ENCODE measurements at regions not wholly inside any gene's neighbourhood (a gene's known extent, or its start where the extent isn't known, plus 50 kb on each side); places are given as distances from the start of the nearest gene placed in this dataset.

GRCh38 chr2:239580199-239580527 is 179.3 kb upstream of the HDAC4 start:
- no peak for DNase-seq

DNA sequence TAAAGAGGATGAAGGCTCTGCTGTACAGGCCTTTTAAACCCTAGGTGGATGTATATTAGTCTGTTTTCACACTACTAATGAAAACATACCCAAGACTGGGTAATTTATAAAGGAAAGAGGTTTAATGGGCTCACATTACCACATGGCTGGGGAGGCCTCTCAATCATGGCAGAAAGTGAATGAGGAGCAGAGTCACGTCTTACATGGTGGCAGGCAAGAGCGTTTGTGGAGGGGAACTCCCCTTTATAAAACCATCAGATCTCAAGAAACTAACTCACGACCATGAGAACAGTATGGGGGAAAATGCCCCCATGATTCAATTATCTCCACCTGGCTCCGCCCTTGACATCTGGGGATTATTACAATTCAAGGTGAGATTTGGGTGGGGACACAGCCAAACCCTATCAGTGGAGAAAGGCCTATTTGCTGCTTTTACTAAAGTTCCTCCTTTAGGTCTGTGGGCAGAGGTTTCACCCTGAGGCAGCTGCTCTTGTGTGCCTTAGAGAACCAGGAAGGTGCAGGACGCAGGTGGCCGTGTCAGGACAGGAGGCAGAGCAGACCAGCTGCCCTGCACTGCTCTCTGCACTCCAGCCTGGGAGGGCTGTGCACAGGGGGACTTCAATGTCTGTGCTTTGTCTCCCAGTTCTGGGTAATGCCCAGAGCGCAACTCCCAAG is 178.8 kb upstream of the HDAC4 start:
- no peak for DNase-seq

DNA sequence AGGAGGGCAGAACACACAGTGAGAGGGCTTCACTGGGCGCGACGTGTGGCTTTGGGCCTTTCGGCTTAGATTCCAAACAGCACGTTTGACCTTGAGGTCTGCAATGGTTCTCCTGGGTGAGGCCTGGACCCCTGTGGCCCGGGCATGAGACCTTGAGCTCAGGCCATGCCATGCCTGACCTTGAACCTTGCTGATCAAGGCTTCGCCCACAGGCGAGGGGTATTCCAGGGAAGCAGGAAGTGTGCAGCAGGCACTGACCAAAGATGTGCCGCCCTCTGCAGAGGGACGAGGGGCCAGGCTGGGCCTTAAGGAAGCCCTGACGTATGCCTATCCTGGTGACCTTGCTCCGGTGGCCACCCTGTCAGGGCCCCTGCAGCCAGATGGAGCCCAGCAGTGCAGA is 178.3 kb upstream of the HDAC4 start:
- DNase-seq, result no peak

GRCh38 chr2:239578381-239578780 is 177.6 kb upstream of the HDAC4 start:
- no peak for DNase-seq

- no peak for DNase-seq
Observed at GRCh38 chr2:239577935-239578334, 177.1 kb upstream of the HDAC4 start.

DNA sequence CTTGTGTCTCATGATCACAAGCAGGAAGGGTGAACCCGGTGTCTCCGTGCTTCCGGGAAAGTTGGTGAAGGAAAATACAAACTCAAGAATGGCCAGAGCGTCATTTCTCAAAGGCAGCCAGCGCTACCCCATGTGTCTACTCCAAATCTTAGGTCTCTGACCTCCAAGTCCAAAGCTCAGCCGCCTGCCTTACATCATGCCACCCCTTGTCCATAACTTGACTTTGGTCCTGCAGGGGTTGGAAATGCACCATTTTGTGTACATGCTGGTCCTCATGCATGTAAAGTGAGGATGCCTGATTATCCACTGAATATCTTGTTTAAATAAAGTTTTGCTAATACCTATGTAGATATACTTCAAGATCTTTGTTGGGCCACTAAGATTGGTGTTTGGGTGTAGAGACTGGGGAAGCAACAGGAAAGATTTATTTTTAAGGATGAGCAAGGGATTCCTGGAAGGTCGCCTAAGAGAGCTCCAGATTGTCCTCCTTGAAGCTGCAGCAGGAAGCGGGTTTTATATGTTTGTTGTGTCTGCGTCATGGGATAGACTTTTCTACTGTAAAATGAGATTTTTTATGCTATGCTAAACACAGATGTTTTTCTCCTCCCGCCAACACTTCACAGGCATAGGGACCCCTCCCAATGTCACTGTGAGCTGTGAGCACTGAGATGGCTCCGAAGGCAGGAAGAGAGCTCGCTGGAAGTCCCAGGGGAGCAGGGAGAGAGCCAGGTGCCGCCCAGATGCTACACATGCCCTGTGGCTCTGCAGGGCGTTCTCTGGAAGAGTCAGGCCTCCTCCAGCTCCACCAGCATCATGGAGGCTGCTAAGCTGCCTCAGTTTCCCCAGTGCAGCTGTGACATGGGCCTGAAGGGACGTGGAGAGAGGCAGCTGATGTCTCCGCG is 176.2 kb upstream of the HDAC4 start:
- DNase-seq, result no peak

GRCh38 chr2:239575931-239576445 is 175.2 kb upstream of the HDAC4 start:
- DNase-seq, result no peak

GRCh38 chr2:239574434-239575156 is 173.8 kb upstream of the HDAC4 start:
- peak; percentile 49 for DNase-seq

DNA sequence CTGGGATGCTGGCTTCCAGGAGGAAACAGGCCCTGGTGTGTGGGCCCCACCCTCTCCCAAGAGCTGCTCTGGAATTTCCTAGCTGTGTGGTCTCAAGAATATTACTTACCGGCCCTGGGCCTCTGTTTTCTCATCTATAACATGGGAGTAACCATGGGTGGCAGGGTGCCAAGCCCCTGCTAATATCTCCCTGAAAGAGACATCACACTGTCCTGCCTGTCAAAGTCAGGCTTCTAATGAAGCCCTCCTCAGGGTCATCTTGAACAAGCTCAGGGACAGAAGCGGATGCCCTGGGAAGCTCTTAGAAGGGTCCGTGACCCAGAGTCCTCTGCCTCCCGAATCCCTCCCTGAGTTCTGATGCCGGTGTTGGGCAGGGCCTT is 173.2 kb upstream of the HDAC4 start:
- no peak for DNase-seq

DNA sequence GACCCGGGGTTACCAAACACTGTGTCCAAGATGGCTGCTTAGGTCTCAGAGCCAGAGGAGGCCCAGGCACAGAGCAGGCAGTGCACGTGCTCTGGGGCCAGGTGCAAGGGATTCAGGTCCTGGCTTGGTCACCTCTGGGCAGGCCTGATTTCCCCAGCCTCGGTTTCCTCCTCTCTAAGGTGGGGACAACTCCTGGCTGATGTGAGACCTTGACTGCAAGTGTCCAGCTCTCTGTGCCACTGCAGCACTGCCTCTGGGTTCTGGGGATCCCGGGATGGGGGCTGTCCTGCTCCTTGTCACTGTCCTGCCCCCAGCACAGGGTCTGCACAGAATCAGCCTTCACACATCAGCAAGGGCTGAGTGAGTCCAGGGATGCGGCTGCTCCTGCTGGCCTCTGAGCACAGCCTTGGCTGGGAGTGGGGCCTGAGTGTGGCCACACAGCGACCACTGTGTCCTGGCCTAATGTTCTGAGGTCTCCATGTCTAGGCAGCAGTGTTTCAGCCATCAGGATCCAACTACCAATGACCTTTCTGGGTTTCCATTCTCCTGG is 170.2 kb upstream of the HDAC4 start:
- no peak for DNase-seq

DNA sequence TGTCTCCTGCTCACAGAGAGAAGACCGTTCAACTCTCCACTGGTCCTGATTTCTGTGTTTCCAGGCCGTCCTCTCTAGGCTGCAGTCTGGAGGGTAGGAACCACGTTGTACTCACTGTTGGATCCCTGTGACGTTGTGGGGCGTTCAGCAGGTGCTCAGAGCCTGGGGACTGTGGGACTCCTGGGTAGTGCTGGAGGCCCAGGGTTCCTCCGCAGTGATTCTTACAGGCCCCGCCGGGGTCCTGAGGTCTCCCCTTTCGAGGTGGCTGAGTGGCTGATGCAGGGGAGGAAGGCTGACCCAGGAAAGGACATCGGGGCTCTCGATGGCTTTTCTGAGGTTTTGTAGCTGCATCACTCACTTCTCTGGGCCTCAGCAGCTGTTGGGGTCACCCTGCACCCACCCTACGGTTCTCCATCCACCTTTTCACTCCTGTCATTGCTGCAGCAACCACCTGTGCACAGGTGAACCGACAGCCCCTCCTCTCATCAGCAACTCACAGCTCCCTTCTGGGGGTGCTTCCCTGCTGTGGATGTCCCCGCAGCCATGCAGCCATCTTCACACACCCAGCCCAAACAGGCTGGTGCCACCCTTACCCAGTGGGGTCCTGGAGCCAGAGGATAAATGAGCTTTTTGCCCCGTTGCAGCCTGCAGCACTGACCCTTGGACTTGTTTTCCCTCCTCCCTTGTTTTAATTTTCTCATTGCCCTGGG is 169.6 kb upstream of the HDAC4 start:
- no peak for DNase-seq

- DNase-seq, result no peak
Observed at GRCh38 chr2:239569401-239570090, 168.7 kb upstream of the HDAC4 start.

DNA sequence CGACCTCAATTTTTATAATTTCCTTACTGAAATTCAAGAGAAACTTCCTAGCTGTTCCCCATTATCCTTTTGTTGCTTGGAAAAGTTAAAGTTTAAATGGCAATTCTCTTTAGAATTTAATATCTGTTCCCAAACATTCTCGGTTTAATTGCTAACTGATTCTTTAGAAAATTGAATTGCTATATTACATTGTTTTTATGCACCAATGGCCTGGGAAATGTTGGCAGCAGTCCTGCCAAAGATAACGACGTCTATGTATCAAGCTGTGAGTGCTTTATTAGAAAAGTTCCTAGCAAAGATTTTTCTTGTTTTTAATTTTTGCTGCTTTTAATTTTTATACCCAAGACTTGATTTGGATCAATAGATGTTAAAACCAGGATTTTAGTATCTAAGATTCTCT is 167.8 kb upstream of the HDAC4 start:
- no peak for DNase-seq

DNA sequence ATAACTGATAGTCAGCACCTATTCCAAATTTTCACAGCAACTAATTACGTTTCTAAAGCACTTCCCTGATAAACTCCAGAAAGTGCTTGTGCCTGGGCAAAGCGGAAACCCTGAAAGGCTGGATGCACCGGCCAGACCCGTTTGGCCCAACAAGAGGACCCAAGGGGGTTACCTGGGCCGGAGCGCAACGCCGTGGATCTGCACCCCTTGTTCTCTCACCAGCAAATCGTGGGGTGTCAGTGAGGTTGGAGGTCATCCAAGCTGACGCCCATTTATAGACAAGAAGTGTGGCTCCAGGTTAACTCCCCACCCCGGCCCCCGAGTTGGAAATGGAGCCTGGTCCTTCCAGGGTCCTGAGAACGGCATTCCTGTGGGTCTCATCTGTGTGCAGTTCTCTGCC is 167.0 kb upstream of the HDAC4 start:
- no peak for DNase-seq

- DNase-seq, result no peak
Observed at GRCh38 chr2:239566995-239567568, 166.3 kb upstream of the HDAC4 start.

- DNase-seq, result no peak
Observed at GRCh38 chr2:239566162-239566994, 165.6 kb upstream of the HDAC4 start.

- no peak for DNase-seq
Observed at GRCh38 chr2:239564587-239564986, 163.8 kb upstream of the HDAC4 start.

DNA sequence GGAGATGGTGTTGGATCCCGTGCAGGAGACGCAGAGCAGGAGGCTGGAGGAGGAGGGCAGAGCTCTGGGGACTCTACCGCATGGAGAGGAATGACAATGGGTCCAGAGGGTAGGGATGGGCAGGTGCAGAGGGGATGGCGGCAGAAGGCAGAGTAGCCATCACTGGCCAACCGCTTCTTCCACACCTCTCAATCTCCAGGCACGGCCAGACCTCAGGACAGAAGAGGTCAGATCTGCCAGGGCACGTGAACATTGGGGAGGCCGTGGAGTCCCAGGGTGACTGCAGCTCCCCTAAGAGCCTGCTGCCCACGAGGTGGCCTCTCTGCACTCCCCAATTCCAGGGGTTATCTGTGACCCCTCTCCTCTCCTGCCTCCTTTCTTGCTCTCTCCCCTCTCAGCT is 162.7 kb upstream of the HDAC4 start:
- no peak for DNase-seq

DNA sequence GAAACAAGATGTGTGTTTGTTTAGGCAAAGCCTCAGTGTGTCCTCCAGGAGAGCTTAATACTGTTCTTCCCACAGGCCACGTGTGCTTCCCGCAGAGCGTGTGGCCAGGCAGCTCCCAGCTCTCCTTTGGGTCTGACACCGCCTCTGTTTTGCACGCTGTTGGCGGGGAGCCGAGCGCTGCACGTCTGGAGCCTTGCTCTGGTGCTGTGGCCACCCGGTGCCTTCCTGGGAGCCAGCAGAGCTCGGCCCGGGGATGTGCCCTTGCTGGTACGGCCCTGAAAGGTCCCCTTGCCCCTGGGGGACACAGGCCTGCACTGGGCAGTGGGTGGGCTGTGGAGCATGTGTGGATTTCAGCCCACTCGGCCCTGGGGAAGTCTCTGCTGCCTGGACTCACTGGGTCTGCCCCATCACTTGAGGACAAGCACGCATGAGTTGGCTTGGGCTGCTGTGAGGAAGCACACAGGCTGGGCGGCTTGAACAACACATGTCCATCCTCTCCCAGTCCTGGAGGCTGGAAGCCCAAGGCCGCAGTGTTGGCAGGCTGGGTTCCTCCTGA is 160.7 kb upstream of the HDAC4 start:
- peak; percentile 75 for DNase-seq
